HG03039 (cell line): ENCODE measurements at regions not wholly inside any gene's neighbourhood (a gene's known extent, or its start where the extent isn't known, plus 50 kb on each side); places are given as distances from the start of the nearest gene placed in this dataset.
"Not testable (repeated sequence)": the region's sequence is repeated elsewhere in the genome, so short reads cannot be mapped to it uniquely, and the experiment has no call there.

Source experiments
- ATAC-seq: cut with Tn5 transposase; IDR thresholded peaks from one replicate; pipeline ENCODE4 v1.9.1; 2021; ENCODE audit warnings: mild to moderate bottlenecking, moderate library complexity; ENCODE audit not compliant: unreplicated experiment

DNA sequence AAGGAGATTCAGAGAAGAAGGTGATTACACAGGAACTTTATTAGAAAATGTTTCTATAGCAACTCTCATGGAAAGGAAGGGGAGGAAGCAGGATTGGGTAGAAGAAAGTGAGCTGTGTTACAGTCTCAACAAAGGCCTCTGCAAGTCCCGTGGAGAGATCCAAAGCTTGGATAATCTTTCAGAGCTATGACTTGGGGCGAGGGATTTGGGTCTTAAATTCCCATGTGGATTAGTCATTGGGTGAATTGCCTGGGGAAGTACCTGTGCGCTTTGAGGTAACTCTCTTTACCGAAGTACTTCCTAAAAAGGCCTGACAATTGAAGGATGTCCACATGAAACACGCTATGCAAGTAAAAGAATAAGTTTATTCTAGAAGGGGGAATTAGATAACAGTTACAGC is 133.8 kb upstream of the ANKRD50 start:
- ATAC-seq = no peak

DNA sequence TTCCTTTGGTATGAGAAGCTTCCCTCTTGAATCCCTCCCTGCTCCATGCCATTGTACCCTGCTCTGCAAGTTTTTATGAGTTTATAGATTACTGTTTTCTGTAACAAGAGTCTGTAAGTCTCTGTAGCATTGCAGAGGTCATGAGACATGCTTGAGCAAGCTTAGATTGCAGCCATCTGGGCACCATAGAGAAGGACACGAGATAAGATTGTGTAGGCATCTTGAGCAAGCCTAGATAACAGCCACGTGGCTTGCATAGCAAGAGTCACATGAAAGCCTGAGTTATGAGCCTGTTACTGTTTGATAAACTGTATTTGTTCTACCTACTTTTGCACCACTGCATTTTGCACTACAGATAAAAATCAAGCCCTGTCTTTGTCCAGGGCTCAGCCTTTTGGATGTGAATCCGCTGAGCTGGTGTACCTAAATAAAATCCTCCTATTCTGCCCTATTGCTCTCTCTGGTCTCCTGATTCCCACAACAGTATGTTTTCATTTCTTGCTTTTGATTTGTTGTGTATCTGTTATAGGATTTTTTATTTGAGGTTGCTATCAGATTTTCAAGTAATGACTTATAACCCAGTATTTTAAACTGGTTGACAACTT is 127.4 kb upstream of the ANKRD50 start:
- no peak for ATAC-seq

DNA sequence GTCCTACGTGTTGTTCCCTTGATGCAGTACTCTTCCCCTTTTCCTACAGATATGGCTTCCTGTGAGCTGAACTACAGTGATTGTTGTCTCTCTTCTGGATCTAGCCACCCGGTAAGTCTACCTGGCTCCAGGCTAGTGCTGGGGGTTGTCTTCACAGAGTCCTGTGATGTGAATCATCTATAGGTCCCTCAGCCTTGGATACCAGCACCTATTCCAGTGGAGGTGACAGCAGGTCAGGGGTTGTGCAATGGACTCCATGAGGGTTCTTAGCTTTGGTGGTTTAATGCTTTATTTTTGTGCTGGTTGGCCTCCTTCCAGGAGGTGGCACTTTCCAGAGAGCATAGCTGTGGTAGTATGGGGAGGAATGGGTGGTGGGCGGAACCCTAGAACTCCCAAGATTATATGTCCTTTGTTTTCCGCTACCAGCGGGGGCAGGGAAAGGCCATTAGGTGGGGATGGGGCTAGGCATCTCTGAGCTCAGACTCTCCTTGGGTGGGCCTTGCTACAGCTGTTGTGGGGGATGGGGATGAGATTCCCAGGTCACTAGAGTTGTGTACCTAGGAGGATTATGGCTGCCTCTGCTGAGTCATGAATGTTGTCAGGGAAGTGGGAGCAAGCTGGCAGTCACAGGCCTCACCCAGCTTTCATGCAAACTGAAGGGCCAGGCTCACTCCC is 121.4 kb upstream of the ANKRD50 start:
- no peak for ATAC-seq

DNA sequence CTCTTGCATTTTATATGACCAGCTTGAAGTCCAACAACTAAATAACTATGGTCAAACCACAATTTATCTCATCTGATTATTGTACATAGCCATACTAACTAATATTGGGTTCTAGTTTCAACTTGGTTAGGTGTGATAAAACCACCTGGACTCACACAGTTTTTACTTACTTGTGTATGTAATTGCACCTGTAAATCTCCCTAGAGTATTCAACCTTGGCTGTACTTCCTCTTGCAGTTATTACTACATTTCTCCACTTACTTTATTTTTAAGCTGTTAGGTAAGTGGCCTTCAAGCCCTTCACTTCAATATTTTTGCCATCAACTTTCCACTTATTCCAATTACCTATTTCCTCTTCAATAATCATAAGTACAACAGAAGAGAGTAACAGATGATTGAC is 115.8 kb upstream of the ANKRD50 start:
- ATAC-seq = no peak

DNA sequence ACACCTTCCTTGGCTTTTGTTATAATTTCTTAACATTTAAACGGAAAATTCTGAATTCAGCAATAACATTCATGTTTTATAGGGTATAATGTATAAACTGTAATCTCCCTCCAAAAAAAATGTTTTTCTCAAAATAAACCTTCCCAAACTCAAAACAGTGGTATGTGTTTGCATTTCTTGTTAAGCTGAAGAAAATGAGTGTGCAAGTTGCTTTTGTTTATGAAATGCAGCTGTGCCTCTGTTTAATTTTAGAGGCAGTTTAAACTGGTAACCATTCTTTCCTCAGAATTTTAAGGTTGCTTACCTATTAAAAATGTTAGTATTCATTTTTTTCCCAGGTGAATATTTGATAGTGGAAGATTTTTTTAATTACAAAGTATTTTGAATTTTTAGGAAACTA is 105.0 kb upstream of the ANKRD50 start:
- ATAC-seq = no peak

DNA sequence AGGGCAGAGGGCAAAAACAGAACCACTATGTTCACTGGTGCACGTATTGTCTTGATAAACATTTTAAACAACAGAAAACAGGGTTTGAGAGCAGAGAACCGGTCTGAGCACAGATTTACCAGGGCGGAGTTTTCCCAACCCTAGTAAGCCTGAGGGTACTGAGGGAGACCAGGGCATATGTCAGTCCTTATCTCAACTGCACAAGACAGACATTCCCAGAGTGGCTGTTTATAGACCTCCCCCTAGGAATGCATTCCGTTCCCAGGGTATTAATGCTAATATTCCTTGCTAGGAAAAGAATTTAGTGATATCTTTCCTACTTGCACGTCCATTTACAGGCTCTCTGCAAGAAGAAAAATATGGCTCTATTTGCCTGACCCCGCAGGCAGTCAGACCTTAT is 99.7 kb upstream of the ANKRD50 start:
- not testable (repeated sequence) for ATAC-seq

DNA sequence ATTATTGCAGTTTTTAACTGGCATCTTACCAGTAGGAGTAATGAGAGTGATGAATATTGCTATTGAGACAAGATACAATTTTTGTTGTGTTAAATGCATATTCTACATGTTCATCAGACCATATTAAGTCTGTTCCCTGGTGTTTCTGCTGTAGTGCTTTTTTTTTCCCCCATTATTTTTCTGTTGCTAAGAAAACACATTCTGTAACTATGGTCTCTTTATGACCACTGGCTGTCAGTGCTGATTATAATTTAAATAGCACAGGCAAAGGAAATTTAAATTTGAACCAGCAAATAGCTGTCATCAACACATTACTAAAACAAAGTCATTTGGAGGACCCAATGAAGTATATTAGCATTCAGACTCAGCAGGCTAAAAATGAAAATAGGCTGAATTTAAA is 98.3 kb upstream of the ANKRD50 start:
- ATAC-seq = no peak

DNA sequence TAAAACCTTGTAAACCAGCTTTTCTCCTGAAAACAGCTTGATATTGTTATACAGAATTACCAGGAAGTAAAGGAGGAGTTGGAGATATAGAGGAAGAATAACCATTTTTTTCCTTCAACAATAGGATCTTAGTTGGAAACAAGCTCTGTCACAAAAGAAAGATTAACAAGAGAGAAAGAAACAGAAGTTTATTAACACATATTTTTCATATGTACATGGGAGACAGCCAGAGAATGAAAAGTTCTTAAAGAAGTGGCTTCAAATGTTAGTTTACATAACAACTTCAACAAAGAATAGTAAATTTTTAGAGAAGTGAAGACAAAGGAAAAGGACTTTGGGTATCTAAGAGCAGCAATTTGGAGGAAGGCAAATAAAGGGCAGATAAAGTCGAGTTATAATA is 94.9 kb upstream of the ANKRD50 start:
- no peak for ATAC-seq

DNA sequence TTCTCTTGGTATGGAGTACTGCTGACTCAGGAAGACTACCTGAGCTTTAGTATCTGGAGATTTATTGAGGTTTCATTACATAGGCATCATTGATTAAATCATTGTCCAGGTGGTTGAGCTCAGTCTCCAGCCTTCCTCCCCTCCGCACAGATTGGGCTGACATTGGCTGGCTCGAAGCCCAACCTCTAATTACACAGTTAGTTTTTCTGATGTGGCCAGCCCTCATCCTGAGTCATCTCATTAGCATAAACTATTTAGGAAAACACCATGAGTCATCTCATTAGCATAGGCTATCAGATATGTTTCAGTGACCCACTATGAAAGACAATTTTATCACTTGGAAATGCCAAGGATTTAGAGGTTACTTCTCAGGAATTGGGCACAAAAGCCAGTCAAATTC is 93.9 kb upstream of the ANKRD50 start:
- no peak for ATAC-seq

DNA sequence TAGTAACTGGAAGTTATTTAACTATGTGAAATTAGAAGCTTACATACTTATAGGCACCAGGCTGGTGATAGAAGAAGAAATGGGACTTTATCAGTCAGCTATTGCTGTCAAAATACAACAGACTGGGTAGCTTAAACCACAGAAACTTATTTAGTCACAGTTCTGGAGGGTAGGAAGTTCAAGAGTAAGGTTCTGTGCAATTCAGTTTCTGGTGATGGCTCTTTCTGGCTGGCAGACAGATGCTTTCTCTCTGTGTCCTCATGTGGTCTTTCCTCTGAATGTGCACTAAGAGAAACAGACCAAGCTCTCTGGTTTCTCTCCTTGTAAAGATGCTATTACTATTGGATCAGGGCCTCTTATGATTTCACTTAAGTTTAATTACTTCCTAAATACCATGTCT is 92.1 kb upstream of the ANKRD50 start:
- ATAC-seq = no peak

DNA sequence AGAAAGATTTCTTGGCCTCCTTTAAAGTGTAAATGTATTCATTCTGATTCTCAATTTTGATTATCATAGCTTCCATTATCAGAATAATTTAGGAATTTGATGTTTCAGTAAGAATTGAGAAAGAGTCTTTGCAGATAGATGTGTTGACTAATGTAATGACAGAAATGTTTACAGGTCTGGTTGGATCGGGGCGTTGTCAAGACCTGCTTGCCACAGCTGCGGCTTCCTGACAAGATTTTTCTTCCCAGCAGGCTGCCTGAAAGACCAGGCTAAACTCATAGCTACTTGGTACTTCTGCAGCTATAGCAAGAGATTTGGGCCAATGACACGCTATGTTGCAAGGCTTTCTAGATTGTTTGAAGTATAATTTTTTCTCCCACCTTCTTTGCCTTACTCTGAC is 91.5 kb upstream of the ANKRD50 start:
- no peak for ATAC-seq

DNA sequence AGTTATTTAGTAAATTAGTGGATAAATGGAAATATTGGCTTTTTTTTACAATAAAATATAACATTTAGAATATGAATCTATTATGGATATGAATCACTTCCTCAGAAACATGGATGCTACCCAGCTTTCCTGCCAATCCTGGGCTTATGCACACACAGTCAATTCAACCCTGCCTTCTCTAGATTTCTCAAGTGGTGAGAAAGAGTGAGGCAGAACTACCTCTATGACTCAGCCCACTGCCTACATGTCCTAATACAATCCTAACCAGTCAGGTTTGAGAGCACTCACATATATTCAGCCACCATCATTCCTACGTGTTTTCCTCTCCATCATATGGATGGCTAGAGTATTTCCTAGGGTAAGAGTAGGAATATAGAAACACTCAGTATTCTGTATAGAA is 91.1 kb upstream of the ANKRD50 start:
- no peak for ATAC-seq

DNA sequence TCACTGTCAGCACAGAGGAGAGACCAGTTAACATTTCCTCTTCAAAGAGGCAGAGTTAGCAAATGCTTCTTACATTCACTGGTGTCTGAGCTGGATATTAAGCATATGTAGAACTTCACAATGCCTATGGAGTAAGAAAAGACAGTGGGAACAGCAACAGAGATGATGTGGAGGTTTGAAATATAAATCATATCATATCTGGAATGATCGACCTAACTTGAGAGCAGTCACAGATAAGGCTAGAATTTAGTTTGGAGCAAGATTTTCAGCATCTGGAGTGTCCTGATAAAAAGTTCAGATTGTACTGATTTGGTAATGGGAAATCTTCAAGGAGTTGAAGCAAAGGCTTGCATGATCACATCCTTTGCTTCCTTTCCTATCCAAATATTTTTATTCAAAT is 90.5 kb upstream of the ANKRD50 start:
- ATAC-seq = no peak

DNA sequence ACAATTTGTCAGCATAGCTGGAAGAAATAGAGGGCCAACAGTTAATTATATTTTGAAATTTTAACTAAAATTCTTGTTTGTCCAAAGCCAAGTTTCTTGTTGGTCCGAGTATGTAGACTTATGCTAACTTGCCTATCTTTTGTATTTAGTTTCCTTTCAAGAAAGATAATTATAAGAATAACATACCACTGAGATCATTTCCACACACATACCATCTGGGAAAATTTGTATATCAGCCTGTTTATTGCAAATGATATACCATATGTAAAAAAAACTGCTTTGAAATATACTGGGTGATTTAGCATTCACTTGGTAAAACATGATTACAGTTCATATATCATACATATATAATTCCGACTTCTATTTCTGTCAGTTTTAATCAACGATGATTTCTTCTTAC is 84.7 kb upstream of the ANKRD50 start:
- no peak for ATAC-seq

DNA sequence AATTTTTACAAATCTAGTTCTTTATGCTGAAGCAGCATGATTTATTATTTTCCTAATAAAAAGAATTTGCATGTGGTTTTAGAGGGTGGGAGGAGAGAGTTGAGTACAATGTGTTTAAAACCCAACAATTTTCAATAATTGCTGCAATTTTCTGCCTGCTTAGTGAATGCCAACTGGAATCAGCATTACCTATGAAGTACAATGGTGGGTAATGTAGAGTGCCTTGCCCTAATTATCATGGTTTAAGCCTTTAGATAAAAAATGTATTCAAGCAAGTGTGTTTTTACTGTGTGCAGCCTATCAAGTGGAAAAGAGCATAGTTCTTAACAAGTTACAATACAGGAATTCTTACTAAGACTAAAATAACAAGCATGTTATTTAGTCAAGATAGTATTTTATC is 77.9 kb upstream of the ANKRD50 start:
- no peak for ATAC-seq

DNA sequence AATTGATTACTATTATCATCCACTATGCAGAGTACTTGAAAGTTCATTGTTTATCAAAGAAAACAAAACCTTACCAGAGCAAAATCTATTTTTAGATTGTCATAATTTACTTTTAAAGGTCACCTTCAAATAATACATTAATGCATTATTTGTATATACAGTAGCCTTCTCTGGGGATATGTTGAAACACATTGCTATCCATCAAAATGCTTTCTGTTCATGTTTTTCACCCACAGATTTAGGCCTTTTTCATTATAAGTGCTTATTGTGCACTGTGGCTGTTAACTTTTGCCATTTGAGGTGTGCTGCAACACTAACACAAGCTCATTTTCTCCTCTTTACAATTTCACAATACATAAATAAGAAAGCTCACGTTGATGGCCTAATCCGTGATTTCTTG is 74.1 kb upstream of the ANKRD50 start:
- ATAC-seq = no peak

DNA sequence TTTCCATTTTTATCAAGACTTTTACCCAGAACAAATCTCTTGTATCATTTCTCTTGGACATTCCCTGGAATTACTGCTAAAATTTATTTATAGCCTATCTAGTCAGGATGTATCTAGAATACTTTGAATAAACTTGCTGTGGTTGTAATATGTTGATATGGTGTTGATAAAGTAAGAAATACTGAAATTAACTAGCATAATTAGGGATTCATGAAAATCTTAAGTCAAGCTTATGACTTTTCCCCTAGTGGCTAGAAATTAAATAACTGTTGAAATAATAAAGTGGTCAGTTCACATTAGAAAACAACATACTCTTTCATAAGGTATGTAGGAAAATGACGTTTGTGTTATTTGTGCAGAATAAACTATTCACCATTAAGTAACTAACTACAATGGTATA is 73.1 kb upstream of the ANKRD50 start:
- no peak for ATAC-seq

DNA sequence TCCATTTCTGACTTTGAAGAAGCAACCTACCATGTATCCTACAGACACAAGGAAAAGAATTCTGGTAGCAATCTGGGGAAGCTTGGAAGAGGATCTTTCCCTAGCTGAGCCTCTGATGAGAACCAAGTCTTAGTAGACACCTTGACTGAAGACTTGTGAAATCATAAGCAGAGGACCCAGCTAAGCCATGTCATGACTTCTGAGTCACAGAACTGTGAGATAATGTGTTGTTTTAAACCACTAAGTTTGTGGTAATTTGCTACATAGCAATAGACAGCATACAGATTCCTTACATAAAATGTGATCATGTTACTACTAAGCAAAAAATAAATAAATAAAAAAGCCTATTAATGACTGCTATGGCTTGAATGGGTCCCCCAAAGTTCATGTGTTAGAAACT is 71.3 kb upstream of the ANKRD50 start:
- no peak for ATAC-seq

DNA sequence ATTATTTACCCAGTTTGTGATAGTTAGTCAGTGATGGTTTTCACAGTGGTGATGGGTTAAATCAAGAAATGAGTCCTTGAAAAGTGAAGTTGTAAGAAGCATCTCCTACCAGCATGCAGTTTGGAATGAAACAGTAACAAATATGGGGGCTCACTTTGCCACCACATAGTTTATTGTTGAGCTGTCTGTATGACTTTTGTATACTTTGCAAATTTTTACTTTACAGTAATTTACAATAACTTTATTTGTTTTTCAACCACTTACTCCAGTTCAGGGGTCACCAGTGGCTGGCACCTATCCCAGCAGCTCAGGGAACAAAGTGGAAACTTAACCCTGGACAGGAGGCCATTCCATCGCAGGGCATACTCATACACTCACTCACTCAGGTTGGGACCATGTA is 64.5 kb upstream of the ANKRD50 start:
- ATAC-seq = no peak

DNA sequence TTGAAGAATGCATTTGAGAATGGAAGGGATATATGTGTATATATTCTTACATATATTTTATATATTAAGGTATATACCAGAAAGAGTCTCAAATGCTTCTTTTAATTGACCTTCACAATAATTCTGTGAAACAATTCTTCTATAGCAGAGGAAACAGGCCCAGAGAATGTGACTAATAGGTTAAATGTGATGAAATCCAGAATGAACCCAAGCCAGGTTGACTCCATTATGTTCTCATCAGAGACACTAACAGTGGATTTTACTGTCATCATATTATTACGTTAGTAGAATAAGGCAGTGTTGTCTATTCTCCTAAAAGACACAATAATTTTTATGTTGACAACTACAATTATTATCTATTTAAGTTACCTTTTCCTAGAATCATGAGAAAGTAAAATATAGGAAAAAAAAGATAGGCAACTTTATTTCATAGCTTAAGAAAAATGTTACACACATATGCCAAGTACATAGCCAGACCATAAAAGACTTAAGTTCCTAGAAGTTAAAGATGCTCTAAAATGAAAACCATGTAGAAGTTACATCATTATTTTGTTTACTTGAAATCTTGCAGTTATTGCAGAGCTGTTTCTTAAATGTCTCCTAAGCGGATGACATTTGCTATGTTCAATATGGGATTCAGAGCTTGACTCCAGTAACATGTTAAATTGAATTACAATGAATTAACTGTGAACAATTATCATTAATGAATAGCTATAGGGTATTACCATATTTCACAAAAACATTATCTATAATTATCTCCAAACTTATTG is 56.2 kb upstream of the ANKRD50 start:
- no peak for ATAC-seq

DNA sequence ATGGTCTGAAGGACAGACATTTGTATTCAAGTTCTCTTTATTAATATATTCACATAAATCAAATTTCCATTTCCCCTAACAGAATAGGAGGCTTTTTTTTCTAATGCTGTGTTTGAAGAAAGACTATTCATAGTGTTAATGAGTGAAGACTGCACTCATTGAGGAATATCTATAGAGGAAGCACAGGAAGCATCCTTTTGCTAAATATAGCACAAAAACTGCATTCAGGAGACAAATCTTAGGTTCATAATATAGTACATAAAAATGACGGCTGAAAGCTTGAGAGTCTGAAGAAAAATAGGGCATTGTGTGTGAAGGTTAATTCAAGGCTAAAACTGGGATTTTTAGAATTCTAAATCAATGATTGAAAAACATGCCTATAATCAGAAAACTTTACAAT is 50.4 kb upstream of the ANKRD50 start:
- no peak for ATAC-seq
